Dedifferentiated amniotic fluid mesenchymal stem cell (primary cell): ENCODE measurements at regions not wholly inside any gene's neighbourhood (a gene's known extent, or its start where the extent isn't known, plus 50 kb on each side); places are given as distances from the start of the nearest gene placed in this dataset.

Source experiments
- DNase-seq: peaks from one replicate; pipeline ENCODE4 v3.0.0-alpha.2; 2016; ENCODE audit errors: extremely low spot score

DNA sequence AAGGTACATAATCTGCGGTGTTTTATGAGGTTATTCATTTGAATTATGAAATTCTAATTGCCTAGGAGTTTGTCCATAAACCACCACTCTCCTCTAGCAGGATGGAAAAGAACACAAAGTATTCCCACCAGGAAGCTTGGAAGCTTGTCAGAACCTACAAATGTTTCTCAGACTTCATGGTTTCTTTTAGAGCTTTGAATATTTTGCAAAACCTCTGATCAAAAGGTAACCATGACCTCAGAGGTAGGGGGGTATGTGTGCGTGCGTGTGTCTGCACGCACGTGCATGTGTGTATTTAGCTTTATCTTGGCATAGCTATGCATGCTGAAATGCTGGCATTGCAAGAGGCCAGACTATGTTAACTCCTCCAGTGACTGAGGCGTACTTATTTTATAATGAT is 847.0 kb downstream of the TLE1 start:
- no peak for DNase-seq

DNA sequence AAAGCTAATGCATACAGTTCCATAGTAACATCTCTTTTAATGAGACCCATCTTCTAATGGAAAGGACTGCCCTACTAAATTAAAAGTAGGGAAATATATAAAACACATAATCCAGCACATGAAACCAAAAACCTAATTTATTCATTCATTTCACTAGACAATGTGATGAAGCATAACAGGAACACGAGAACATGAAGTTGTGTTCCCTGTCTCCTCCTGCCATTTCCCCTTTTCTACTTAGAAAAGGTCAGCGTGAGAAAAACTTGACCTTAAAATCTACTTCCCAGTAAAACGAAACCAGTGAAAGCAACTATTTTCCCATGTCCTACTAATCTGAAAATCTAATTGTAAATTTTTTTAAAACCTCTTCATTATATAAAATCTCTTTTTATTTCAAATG is 847.5 kb downstream of the TLE1 start:
- DNase-seq: no peak

DNA sequence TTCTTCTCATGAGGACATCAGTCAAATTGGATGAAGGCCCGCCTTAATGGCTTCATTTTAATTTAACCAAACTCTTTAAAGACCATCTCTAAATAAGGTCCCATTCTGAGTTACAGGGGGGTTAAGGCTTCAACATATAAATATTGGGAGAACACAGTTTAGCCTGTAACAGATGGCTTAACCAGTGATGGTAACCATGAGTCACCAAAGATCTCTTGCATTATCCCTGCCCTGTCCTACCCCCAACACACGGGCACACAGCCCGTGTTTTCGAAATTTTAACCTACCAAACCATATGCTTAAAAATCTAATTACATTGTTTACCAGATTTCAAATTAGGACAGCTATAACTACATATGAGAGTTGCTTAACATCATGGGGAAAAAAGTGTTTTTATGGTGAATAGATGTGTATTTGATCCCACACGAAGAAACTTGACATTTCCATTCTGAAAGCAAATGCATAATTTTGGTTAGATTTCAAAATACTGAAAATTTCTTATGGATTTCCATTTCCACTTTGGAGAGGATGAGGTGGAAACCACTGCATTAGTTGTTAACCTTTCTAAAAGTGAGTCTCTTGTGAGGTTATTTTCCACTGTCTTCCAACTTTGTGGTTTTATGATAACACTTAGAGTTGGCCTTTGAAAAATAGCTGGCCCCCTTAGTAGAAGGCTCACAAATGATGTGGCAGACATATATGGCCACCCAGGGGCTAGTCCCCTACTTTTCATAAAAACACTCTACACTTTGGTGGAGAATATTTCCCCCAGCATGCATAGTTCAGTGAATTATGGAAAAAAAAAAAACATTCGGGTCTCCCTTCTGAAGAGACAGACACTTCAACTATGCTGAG is 849.3 kb downstream of the TLE1 start:
- no peak for DNase-seq

DNA sequence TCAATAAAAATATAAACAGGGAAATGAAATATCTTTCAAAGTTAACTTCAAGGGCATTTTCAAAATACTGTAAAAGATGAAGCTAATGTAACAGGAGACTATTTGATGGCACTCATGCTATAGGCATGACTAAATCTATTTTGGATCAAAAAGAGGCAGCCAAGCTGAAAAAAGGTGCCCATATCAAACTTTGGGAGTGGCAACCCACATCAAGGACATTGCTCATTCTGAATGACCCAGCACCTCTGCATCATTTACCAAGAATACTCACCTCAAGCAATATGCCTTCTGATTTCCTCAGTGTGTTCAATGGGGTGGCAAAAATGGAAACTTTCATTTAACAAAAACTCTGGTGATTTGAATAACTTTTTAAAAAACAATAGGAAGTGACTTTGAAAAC is 853.3 kb downstream of the TLE1 start:
- no peak for DNase-seq

DNA sequence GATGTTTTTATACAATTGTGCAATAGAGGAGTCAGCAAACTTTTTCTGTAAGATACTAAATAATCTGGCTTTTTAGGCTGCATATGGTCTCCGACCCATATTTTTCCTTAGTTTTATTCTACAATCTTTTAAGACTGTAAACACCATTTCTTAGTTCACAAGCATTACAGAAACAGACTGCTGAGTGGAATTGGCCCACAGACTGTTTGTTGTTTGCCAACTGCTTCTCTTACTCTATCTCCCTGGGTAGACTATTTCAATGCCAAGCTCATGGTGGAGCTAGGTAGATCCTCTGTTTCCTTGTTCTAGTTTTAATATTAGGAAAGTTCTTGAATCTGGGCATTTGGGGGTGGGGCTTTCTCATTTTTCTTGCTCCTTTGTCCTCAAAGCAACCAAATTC is 857.6 kb downstream of the TLE1 start:
- no peak for DNase-seq

DNA sequence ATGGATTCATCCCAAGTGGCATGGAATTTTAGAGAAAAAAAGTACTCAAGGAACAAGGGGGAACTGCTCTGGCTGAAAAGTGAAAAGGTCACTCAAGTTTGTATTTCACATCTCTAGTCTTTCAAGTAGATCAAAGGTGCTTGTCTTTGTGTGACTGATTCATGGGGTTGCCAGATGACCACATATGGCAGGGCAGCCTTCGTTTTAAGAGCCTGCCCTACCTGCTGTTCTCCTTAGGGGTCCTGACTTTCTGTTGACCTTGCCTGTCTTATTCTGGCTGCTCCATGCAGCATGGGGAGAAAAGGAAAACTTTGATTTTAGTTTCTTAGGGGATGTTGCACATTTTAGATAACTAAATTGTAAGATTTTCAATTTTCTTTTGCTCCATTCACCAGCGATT is 877.7 kb downstream of the TLE1 start:
- no peak for DNase-seq

DNA sequence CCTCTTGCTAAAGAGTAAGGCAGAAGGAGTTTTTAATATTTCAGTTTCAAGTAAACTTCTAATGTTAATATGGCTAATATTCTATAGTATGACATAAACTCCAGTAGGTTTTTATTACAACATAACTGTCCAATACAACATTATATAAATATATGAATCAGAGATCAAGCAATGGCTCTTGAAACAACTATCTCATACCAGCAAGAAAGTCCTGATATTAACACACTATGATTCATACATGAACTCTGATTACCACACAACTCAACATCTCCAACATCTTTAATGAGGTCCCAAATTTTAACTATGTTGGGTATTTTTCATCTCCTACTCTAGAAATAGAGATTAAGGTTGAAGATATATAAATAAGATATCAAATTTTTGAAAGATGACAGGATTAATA is 878.3 kb downstream of the TLE1 start:
- DNase-seq: no peak

DNA sequence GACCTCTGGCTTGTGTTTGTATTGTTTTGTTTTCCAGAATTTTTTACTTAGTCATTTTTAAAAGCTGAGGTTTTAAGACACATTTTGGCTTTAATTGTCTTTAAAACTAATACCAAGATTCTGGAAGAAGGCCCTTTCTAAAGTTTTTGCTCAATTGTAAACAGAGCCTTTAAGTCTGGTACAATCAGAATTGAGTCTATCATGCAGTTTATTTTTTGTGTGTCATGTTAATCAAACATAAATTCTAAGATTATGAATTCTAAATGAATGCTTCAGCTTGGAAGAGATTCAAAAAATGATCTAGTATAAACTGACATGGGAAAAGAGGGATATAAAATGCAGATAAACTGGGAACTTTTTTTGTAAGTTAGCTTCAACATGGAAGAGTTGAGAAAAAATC is 882.7 kb downstream of the TLE1 start:
- no peak for DNase-seq

DNA sequence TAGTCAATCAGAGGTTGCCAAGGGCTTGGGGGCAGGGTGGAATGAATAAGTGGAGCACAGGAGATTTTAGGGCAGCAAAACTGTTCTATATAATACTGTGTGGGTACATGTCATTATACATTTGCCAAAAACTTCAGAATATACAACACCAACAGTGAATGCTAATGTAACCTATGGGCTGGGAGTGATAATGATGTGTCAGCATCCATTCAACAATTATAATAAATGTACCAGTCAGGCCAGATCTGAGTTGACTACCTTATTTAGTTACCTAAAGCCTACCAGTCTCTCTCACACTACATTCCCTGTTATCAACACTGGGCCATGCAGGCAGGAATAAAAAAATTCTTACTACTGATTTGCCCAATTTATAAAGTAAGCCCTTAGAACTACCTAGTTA is 884.5 kb downstream of the TLE1 start:
- DNase-seq: no peak

DNA sequence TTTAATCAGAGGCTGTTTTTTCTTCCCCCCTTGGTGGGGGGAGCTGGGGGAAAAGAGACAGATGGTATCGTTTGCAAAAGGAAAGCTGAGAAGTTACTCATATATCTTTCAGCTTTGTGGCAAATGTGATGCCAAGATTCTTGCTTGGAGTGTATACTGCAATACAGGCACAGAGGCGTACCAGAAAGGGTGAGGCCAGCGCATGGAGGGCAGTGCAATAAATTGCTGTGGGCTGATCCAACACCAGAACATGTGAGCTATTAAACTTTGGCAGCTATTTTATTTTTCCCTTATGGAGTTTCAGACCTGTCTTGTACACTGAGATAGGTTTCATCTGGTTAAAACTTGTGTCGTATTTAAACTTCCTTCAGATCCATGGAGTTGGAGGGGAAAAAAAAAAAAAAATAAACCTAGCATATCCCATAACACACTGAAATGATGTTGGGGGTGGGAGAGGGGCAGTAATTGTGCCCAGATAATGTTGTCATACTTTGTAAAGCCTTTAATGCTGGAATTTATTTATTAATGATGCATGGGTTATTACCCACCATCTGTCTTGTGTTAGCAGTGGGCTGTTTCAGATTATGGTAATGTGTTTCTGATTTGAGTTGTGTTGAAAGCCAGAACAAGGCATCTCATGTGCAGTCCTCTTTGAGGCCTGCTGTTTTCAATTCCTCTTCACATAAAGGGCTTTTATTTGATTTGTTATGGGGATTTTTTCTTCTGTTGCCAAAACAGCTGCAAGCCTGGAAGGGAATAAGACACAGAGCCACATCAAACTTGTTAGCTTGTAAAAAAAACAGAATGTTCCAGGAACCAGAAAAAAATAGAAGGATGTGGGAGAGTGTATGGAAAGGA is 891.3 kb downstream of the TLE1 start:
- peak; percentile 86 for DNase-seq

DNA sequence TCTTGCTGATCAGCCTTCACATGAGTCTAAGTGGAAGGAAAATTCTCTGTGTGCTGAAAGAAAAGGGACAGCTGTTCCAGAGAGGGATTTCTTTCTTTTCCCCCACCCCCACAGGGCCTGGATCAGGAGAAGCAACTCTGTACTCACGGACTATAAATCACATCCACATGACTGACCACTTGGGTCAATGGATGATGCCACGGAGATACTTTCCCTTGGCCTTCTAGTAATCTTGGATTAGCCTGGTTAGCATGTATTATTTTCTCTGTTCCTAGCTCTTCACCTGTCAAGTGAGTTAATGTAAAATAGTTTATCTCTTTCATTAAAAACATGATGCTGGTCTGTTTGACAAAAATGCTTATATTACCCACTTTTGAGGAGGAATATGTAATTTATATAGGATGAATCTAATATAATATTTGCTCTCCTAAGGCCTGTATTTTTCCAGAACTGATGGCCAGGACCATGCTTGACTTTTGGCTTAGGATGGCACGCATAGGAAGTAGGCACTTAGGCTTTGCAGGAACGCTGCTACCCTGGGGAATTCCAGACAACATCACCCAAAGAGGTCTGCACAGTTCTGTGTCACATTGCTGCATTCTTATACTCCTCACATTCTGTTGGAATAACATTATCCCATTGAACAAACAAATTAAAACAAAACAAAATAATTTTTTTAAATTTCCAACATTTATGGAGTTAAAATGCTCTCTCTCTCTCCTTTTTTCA is 892.1 kb downstream of the TLE1 start:
- no peak for DNase-seq

DNA sequence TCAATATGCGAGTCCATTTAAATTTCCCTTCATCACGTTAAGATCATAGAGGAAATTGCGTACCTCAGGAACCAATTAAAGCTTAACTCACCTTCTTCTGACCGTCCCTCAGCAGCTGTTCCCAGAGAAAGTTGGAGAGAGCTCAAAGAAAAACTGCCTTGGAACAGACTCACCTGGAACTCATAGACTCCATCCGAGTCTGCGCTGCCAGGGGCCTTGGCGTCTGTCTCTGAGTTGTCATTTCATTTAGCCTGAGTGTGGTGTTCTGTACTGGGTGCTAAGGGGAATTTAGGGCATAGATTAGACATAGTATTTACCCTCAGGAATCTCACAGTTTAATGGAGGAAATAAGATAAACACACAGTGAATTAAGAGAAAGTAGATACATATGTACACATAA is 892.7 kb downstream of the TLE1 start:
- no peak for DNase-seq

DNA sequence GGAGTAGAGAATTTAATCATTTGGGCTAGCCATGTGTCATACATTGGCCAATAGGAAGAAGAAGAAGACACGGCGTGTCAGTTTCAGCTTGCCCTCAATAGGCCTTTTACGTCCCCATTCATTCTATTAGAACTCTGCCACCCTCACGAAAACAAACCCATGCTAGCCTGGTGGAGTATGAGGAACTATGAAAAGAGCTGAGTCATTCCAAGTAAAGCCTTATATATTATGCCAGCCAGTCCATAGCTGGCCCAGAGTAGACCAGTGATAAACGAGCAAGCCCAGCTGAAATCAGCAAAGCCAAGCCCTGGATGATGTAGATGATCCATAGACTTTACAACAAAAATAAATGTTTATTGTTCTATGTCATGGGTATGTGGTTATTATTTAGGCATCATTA is 895.1 kb downstream of the TLE1 start:
- no peak for DNase-seq

DNA sequence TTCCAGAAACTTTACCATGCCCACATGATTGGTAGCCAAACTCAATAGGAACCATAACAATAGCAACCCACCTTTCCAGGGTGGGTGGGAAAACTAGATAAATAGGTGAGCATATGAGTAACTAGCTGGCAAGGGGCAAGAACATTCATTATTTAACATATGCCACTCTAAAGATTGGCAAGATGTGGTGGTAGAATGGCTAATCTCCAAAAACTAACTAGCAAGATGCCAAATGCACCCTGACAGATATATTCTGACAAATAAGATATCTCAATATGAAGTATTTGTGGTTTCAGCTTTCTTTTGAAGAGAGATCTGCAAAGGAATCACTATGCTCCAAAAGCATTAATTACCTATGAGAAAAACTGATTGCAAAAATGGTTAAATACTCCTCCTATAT is 895.6 kb downstream of the TLE1 start:
- no peak for DNase-seq

DNA sequence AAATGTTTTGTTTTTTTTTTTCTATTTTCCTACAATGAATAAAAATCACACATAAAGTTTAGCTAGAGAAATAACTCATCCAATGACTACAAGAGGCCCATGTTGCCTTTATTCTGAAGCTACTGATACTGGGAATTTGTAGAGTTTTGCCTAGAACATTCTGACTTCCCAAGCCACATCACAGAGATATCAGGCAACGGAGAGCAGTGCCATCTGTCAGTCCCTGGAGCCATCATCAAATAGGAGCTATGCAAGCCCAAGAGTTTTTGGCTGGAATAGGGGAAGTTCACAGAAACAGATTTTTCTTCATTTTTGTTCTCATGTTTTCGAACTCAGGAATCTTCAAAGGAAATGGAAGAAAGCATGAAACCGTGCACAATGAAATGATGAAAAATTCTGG is 896.6 kb downstream of the TLE1 start:
- DNase-seq: no peak

DNA sequence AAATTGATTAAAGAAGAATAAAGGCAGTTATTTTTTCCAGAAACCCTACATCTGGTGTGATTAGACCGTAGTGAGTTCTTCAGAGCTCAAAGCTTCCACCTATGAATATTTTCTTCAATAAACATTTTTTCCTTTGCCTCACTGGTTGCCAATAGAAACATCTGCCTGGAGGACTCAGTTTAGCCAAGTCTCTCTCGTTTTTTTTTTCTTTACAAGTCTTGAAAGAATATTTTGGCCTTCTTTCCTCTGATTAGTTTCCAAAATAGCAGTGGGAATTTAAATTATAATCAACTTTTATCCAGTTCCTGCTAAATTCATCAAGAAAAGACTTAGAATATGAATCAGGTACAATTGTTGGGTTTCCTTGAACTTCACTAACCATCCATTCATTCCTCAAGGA is 897.5 kb downstream of the TLE1 start:
- no peak for DNase-seq

DNA sequence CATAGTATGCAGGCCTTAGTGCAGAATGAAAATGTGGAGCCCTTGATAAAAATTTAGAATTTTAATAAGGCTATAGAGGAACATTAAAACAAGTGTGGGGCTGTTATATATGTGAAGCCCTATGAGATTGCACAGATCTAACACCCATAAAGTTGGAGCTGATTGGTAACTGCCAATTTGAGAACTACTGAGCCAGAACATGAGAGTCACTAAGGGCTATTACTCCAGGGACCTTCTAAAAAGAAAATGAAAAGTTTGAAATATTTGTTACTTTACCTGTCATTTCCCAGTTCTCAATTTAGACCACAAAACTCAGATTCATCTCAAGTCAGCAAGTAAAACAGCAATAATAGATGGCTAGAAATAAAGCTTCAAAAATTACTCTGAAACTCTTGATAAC is 898.6 kb downstream of the TLE1 start:
- no peak for DNase-seq

DNA sequence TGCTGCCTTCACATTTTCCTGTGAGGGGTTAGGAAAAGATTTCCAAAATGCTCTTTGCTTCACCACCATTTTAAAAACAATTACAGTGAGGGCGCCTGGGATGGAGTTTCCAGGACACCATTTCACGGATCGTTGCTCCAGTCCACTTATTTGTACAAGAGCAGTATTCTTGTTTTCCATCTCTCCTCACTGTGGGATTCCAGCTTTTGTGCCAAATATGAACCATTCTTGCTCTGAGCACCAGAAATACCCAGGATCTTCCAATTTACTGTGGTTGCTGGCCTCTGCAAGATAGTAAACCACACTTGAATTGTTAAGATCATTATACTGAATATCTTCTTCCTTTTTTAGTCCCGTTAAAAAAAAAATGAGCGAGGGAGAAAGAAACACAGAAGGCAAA is 899.5 kb downstream of the TLE1 start:
- no peak for DNase-seq

DNA sequence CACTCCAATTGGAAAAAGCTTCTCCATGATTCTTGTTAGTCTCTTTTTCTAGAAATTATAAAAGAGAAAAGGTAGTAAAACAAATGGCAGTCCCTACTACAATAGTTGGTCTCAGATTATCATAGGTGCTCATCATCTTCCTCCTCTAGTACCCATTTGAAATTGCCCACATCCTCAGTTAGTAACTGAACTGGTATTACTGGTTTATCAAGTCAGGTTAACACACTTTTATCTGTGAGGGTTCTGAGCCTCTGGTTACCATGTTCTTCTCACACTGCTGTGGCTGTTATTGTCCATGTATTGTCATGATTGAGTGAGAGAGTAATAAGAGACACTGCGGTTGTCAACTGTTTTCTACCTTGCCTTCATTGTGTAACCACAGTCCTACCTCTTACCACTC is 901.7 kb downstream of the TLE1 start:
- no peak for DNase-seq

DNA sequence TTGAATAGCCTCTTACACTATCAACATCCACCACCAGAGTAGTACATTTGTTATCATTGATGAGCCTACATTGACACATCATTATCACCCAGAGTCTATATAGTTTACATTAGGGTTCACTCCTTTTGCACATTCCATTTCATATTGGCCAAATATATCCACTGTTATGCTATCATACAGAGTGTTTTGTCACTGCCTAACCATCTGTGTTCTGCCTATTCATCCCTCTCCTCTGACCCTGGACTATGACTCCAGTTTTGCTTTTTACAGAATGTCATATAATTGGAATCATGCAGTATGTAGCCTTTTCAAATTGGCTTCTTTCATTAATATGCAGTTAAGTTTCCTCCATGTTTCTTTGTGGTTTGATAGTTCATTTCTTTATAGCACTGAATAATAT is 904.7 kb downstream of the TLE1 start:
- no peak for DNase-seq

DNA sequence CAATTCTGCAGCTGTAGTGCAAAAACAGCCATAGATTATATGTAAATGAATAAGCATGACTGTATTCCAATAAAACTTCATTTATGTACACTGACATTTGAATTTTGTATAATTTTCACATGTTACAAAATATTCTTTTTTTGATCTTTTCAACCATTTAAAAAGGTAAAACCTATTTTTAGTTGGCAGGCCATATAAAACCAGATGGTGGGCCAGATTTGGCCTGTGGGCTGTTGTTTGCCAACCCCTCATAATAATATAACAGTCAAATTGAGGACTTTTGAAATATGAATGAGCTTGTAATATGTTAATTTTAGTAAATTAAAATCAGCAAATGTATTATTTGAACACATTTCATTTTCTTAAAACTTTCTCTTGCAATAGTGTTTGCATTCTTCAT is 913.4 kb downstream of the TLE1 start:
- DNase-seq: no peak

DNA sequence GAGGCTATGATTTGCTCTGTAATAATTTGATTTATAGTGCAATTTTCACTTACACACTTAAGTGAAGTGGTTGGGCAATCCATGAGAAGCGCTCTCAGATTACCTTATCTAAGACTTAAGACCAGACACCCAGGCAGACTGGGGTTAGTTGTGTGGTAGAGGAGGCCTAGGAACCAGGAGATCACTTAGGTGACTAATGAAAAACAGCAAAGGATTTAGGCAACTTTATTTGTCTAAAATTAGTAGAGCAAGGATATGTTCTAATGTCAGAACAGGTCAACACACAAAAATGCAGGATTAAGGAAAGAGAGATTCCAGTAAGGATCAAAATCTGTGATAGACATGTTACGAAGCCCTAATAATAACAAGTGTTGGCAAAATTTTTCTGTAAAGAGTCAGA is 913.8 kb downstream of the TLE1 start:
- DNase-seq: no peak
